Erythroblast (primary cell): ENCODE measurements at regions not wholly inside any gene's neighbourhood (a gene's known extent, or its start where the extent isn't known, plus 50 kb on each side); places are given as distances from the start of the nearest gene placed in this dataset.

ENCODE experiments used
- GATA1 ChIP-seq: IDR thresholded peaks from 2 replicates; pipeline ENCODE4 v1.6.1; 2011; ENCODE audit warnings: low read depth, mild to moderate bottlenecking, control low read depth, low read length, moderate library complexity
- POLR2A ChIP-seq: IDR thresholded peaks from 2 replicates; pipeline ENCODE4 v1.6.1; 2011; ENCODE audit warnings: mild to moderate bottlenecking, low read length

- TF ChIP-seq POLR2A (no peak), GATA1 (no peak)
Measured at GRCh38 chr4:83172371-83172770, 57.8 kb upstream of the PLAC8 start.
